Hypothalamus (tissue), 51 donors: ENCODE measurements at regions not wholly inside any gene's neighbourhood (a gene's known extent, or its start where the extent isn't known, plus 50 kb on each side); places are given as distances from the start of the nearest gene placed in this dataset.
A peak's percentile ranks its signal among the peaks of the same experiment; 100 is the strongest.
"Not testable (repeated sequence)": the region's sequence is repeated elsewhere in the genome, so short reads cannot be mapped to it uniquely, and the experiment has no call there.

Experiments used
- DNase-seq, 51 donors: peaks; one replicate each; lab custom pipeline; 2025; lab: John Stamatoyannopoulos, UW

GRCh38 chr9:42430674-42431615 lies 247.5 kb downstream of the SPATA31A6 start:
- not testable (repeated sequence) for DNase-seq

GRCh38 chr9:42431616-42432010 lies 248.2 kb downstream of the SPATA31A6 start:
- not testable (repeated sequence) for DNase-seq

GRCh38 chr9:42434844-42435714 lies 251.6 kb downstream of the SPATA31A6 start:
- DNase-seq = not testable (repeated sequence)

- not testable (repeated sequence) for DNase-seq
These were observed 252.4 kb downstream of the SPATA31A6 start for GRCh38 chr9:42435715-42436342.

- not testable (repeated sequence) for DNase-seq
These were observed 253.7 kb downstream of the SPATA31A6 start for GRCh38 chr9:42437057-42437759.

- DNase-seq = not testable (repeated sequence)
These were observed 259.2 kb downstream of the SPATA31A6 start for GRCh38 chr9:42442680-42443079.

GRCh38 chr9:42443414-42443813 lies 260.0 kb downstream of the SPATA31A6 start:
- DNase-seq = not testable (repeated sequence)

GRCh38 chr9:42461436-42461835 lies 278.0 kb downstream of the SPATA31A6 start:
- not testable (repeated sequence) for DNase-seq

GRCh38 chr9:42461863-42462262 lies 278.4 kb downstream of the SPATA31A6 start:
- DNase-seq = not testable (repeated sequence)

GRCh38 chr9:42463981-42464380 lies 280.5 kb downstream of the SPATA31A6 start:
- DNase-seq = not testable (repeated sequence)

- DNase-seq = peak in 1 of 51 donors; percentile 5
These were observed 287.1 kb downstream of the SPATA31A6 start for GRCh38 chr9:42470577-42470976.

GRCh38 chr9:42490989-42491388 lies 307.5 kb downstream of the SPATA31A6 start:
- not testable (repeated sequence) for DNase-seq

- not testable (repeated sequence) for DNase-seq
These were observed 319.3 kb downstream of the SPATA31A6 start for GRCh38 chr9:42502620-42503264.

GRCh38 chr9:42508111-42508510 lies 324.7 kb downstream of the SPATA31A6 start:
- DNase-seq = not testable (repeated sequence)

- not testable (repeated sequence) for DNase-seq
These were observed 330.1 kb downstream of the SPATA31A6 start for GRCh38 chr9:42513535-42513934.

- not testable (repeated sequence) for DNase-seq
These were observed 351.0 kb downstream of the SPATA31A6 start for GRCh38 chr9:42534325-42534983.

- DNase-seq = not testable (repeated sequence)
These were observed 351.5 kb downstream of the SPATA31A6 start for GRCh38 chr9:42534984-42535325.

- not testable (repeated sequence) for DNase-seq
These were observed 367.4 kb downstream of the SPATA31A6 start for GRCh38 chr9:42550789-42551357.

GRCh38 chr9:42568530-42568929 lies 385.1 kb downstream of the SPATA31A6 start:
- DNase-seq = not testable (repeated sequence)
